NCI-H82 (cell line): ENCODE measurements at regions not wholly inside any gene's neighbourhood (a gene's known extent, or its start where the extent isn't known, plus 50 kb on each side); places are given as distances from the start of the nearest gene placed in this dataset.
"Not testable (repeated sequence)": the region's sequence is repeated elsewhere in the genome, so short reads cannot be mapped to it uniquely, and the experiment has no call there.

ENCODE experiments used
- DNase-seq: peaks from one replicate; lab custom pipeline; 2025; lab: John Stamatoyannopoulos, UW

DNA sequence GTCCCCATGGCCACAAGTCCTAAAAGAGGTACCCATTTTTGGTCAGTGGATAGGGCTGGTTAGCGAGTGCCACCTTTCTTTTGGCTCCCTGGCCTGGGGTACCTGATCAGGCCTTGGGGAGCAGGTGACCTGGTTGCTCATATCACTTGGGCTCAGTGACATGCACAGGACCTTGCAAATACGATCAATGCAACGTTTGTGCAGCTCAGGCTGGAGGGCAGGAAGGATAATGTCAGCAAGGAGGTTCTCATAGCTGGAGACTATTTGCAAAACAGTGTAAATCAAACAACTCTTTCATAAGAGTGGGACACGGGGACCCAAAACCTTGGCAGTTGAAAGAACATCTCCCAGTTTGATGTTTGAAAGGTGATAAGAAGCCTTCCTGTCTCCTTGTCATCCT is 127.4 kb upstream of the CADM1 start:
- no peak for DNase-seq

GRCh38 chr11:115630214-115630613 is 126.0 kb upstream of the CADM1 start:
- no peak for DNase-seq

- DNase-seq: no peak
These were observed 125.3 kb upstream of the CADM1 start for GRCh38 chr11:115629456-115630015.

- peak; percentile 94 for DNase-seq
These were observed 123.6 kb upstream of the CADM1 start for GRCh38 chr11:115627666-115628460.

GRCh38 chr11:115627071-115627470 is 122.9 kb upstream of the CADM1 start:
- no peak for DNase-seq

GRCh38 chr11:115626414-115626813 is 122.2 kb upstream of the CADM1 start:
- no peak for DNase-seq

GRCh38 chr11:115625502-115625901 is 121.3 kb upstream of the CADM1 start:
- DNase-seq: no peak

DNA sequence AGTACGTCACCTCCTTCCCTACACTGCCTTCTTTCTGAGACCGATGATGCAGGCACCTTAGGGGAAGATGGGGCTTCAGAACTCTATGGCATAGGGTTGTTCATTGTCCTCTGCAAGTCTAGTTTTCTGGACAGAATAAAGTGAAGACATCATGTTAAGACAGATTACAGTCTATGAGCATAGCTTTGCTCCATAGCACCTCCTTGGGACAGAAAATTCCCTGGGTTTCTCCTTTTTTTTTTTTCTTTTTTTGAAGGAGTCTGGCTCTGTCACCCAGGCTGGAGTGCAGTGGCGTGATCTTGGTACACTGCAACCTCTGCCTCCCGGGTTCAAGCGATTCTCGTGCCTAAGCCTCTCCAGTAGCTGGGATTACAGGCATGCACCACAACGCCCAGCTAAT is 119.8 kb upstream of the CADM1 start:
- DNase-seq: no peak

- DNase-seq: peak; percentile 21
These were observed 118.8 kb upstream of the CADM1 start for GRCh38 chr11:115623021-115623451.

DNA sequence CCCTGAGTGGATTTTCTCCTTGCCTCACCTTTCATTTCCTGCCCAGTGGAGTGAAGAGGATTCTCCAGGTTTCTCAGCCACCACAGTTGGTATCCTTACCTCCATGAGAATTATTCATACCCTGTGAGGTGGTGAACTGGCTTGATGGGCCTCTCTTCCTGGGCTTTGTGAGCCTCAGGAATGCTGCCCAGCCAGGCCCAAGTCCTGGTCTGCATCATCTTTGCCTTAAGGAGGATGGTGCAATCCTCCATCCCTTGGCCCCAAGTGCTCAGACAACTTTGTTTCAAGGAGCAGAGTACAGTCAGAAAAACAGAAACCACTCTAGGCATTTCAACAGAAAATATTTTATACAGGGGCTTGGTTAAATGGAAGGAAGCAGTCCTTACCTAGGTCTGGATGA is 114.2 kb upstream of the CADM1 start:
- DNase-seq: no peak

GRCh38 chr11:115617767-115618166 is 113.6 kb upstream of the CADM1 start:
- DNase-seq: no peak

GRCh38 chr11:115616971-115617370 is 112.8 kb upstream of the CADM1 start:
- no peak for DNase-seq

DNA sequence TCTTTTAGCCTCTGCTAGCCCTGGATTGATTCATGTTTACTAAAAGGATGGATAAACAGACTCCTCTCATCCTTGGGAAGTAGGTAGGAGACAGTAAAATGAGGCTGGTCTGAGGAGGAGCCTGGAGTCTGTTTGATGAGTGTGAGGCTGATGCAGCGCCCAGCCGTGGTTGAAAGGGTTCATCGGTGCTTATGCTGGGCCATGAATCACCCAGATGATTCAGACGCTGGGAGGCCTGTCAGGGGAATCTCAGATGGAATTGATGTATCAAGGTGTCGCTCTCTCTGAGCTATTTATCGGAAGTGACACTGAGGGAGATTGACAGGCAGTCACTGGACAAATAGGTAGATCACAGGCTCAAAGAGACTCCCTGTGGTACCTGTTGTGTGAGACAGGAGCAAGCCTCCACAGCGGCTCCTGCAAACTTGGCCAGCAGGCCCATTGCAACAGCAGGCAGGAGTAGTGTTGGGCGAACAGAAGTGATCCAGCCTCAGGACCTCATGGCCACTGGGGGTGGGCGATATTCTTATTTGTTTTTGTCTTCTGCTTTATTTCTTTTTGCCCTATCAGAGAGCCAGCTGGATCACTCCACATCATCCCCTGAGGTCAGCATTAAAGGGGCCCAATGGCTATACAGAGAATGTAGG is 109.9 kb upstream of the CADM1 start:
- no peak for DNase-seq

DNA sequence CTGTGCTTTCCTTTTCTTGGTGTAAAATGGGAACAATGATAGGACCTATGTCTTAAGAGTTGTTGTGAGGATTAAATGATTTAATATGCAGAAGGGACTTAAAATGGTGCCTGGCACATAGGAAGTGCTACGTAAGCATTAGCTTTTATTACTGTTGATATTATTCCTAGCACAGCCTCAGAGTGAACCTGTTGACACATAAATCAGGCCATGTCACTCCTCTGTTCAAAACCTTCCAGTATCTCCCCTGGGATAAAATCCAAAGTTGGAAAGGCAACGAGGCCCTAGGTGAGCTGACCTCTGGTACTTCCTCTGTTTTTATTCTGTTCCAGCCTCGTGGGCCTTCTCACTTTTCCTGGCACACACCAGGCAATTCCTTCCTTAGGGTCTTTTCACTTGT is 108.8 kb upstream of the CADM1 start:
- DNase-seq: no peak

DNA sequence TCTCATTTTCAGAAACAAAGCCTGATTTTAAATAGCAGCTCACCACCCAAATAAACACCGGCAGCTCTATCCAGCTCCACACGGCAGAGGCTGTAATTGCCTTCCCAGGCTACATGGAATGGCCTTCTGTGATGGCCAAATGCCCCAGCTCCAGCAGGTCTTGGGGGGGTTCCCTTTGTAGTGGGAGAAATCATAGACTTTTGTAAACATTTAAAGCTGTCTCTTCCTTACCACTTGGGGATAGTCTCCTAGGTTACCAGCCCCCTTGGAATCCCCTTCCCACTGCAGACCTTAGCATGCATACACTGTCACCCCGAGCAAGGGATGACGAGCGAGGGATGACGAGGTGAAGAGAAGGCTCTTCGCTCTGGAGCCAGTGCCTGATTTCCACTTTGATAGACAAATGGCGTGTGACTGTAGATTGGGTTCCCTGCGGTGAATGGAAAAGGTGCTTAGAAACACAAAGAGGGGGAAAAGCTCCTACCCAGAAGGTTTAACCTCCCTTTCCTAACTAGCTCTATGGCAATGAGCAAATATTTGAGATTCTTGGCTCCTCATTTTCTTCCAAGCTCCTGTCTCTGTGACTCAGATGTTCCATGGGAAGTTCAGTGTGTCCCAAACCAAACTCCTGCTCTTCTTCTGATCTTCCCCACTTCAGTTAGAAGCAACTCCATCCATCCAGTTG is 108.0 kb upstream of the CADM1 start:
- no peak for DNase-seq

GRCh38 chr11:115611343-115611742 is 107.1 kb upstream of the CADM1 start:
- DNase-seq: no peak

GRCh38 chr11:115610908-115611307 is 106.7 kb upstream of the CADM1 start:
- DNase-seq: no peak

DNA sequence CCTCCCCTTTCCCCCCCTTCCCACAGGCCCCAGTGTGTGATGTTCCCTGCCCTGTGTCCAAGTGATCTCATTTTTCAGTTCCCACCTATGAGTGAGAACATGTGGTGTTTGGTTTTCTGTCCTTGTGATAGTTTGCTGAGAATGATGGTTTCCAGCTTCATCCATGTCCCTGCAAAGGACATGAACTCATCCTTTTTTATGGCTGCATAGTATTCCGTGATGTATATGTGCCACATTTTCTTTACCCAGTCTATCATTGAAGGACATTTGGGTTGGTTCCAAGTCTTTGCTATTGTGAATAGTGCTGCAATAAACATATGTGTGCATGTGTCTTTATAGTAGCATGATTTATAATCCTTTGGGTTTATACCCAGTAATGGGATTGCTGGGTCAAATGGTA is 106.0 kb upstream of the CADM1 start:
- not testable (repeated sequence) for DNase-seq

DNA sequence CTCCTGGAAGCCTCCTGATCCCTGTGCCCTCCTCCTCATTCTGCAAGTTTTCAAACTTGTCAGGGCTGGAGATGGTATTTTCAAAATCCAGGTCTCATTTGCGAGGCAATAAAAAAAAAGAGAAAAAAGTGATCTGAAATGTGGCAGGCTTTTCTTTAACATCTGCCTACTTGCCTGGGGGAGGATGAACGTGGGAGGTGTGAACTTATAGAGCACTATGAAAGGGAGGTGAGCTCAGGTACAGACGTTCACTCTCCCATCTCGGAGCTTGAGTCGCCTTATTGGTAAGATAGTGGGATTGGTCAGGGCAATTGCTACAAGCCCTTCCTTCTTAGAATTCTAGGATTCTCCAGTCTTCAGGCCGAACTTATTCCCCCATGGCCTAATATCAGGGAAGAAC is 104.8 kb upstream of the CADM1 start:
- no peak for DNase-seq

DNA sequence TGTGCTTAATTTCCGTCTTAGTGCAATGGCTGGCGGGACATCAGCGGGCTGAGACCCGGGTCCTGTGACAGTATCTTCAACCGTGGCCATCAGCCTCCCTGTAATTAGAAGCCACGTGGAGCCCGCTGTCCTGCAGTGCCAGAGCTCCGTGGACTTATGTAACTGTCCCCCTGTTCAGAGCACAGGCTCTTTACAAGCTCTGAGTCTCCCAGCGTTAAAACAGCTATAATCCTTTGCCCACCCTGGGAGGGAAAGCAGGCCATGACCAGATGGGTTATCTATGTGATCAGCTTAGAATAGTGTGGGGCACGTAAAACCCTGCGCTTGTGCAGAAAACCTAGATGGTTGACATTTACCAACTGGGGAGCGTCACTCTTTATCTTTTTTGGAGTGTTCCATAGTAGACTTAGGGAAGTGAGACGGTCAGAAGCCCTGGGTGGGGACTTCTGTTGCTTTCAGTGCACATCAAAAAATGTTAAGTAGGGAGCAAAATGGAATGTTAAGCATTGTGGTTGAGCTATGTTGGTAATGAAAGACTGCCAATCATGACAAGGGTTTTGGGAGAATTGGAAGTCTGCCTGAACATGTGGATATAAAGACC is 103.5 kb upstream of the CADM1 start:
- peak; percentile 93 for DNase-seq

GRCh38 chr11:115606498-115607220 is 102.4 kb upstream of the CADM1 start:
- peak; percentile 80 for DNase-seq
